H1 (cell line): ENCODE measurements at regions not wholly inside any gene's neighbourhood (a gene's known extent, or its start where the extent isn't known, plus 50 kb on each side); places are given as distances from the start of the nearest gene placed in this dataset.

Source experiments
- CTCF ChIA-PET: fragments of 300-600 bp; sonication (Branson Sonifier 250); formaldehyde crosslinking; loops from one replicate; lab custom pipeline; 2021; ENCODE audit not compliant: partially characterized antibody; lab: Charles Lee
- POLR2A ChIA-PET: fragments of 300-600 bp; sonication (Branson Sonifier 250); formaldehyde crosslinking; loops from one replicate; lab custom pipeline; 2021; ENCODE audit warnings: inconsistent platforms; ENCODE audit not compliant: partially characterized antibody; lab: Charles Lee
- DNase-seq, 2 experiments: peaks; one replicate each; pipeline versions ENCODE4 v3.0.0 to v3.0.0-alpha.2; 2010 to 2022; ENCODE audit warnings: low spot score in 2 of 2, low read depth in 1 of 2, mixed read lengths in 1 of 2
- FAIRE-seq: peaks from 2 replicates; lab custom pipeline; 2011; peaks lifted over from hg19 to GRCh38; lab: Jason Lieb, UNC
- H2AFZ ChIP-seq: 2 replicates; pipeline ENCODE4 v1.8.1; 2012; ENCODE audit warnings: low read length, inconsistent platforms
- H2AK5ac ChIP-seq: 2 replicates; pipeline ENCODE4 v1.6.1; 2013; ENCODE audit warnings: low read depth, low read length
- H2BK120ac ChIP-seq: replicated peaks from 2 replicates; pipeline ENCODE3; 2013; ENCODE audit warnings: low read depth, low read length, inconsistent platforms
- H2BK12ac ChIP-seq: 2 replicates; pipeline ENCODE4 v1.6.1; 2013; ENCODE audit warnings: low read depth, low read length
- H2BK15ac ChIP-seq: 2 replicates; pipeline ENCODE4 v1.6.1; 2013; ENCODE audit warnings: low read length
- H2BK20ac ChIP-seq: 2 replicates; pipeline ENCODE4 v1.6.1; 2013; ENCODE audit warnings: low read length
- H2BK5ac ChIP-seq: 2 replicates; pipeline ENCODE4 v1.6.1; 2013; ENCODE audit warnings: low read depth, low read length
- H3K14ac ChIP-seq: 2 replicates; pipeline ENCODE4 v1.6.1; 2013; ENCODE audit warnings: inconsistent platforms; ENCODE audit not compliant: insufficient read length
- H3K18ac ChIP-seq: 2 replicates; pipeline ENCODE4 v1.6.1; 2013; ENCODE audit warnings: low read length; ENCODE audit errors: extremely low read depth
- H3K23ac ChIP-seq: 2 replicates; pipeline ENCODE4 v1.6.1; 2013; ENCODE audit warnings: inconsistent platforms; ENCODE audit not compliant: insufficient read length
- H3K23me2 ChIP-seq: 2 replicates; pipeline ENCODE4 v1.6.1; 2013; ENCODE audit warnings: low read depth, low read length
- H3K27ac ChIP-seq: 2 replicates; pipeline ENCODE4 v1.6.1; 2011; ENCODE audit warnings: low read depth, low read length, inconsistent platforms
- H3K27me3 ChIP-seq, 4 experiments: replicated peaks in 1 of 4; 1 replicate in 1 of 4; 2 replicates in 3 of 4; pipeline versions ENCODE4 v1.6.1 to v1.8.1; 2011 to 2013; ENCODE audit warnings: low read length in 3 of 4, mild to moderate bottlenecking in 3 of 4, inconsistent platforms in 2 of 4, mixed read lengths in 2 of 4, moderate library complexity in 1 of 4; ENCODE audit not compliant: control insufficient read depth in 3 of 4, insufficient read depth in 3 of 4; ENCODE audit errors: extremely low read depth in 1 of 4
- H3K36me3 ChIP-seq, 4 experiments: 2 replicates each; pipeline versions ENCODE4 v1.6.1 to v1.8.1; 2011 to 2013; ENCODE audit warnings: mild to moderate bottlenecking in 4 of 4, low read length in 3 of 4, moderate library complexity in 2 of 4, control low read depth in 1 of 4, inconsistent platforms in 1 of 4; ENCODE audit not compliant: insufficient read depth in 4 of 4, control insufficient read depth in 2 of 4
- H3K4ac ChIP-seq: replicated peaks from 2 replicates; pipeline ENCODE3; 2013; ENCODE audit warnings: low read length, low read depth, mixed read lengths, inconsistent platforms; ENCODE audit not compliant: insufficient read length
- H3K4me1 ChIP-seq, 4 experiments: replicated peaks in 1 of 4; 1 replicate in 1 of 4; 2 replicates in 3 of 4; pipeline versions ENCODE4 v1.6.1 to v1.8.1; 2011 to 2013; ENCODE audit warnings: low read length in 3 of 4, inconsistent platforms in 2 of 4, mixed read lengths in 1 of 4; ENCODE audit not compliant: insufficient read depth in 4 of 4, control insufficient read depth in 3 of 4
- H3K4me2 ChIP-seq, 2 experiments: 2 replicates each; pipeline versions ENCODE4 v1.6.1 to v1.8.1; 2011 to 2013; ENCODE audit warnings: low read depth in 2 of 2, low read length in 2 of 2, control low read depth in 1 of 2, inconsistent platforms in 1 of 2, mild to moderate bottlenecking in 1 of 2; ENCODE audit not compliant: insufficient read depth in 1 of 2
- H3K4me3 ChIP-seq, 4 experiments: fragments of 200-600, 300-600 bp in 1 of 4; sonication (generic), shearing (Covaris generic), sonication (Bioruptor Twin) in 1 of 4; 2 replicates each; pipeline versions ENCODE4 v1.5.1 to v1.8.1; 2011 to 2016; ENCODE audit warnings: low read length in 4 of 4, low read depth in 3 of 4, control low read depth in 2 of 4, inconsistent platforms in 2 of 4, mild to moderate bottlenecking in 2 of 4, mixed read lengths in 1 of 4, moderate library complexity in 1 of 4; ENCODE audit not compliant: insufficient read depth in 2 of 4; ENCODE audit errors: extremely low read depth in 1 of 4
- H3K56ac ChIP-seq: replicated peaks from 2 replicates; pipeline ENCODE3; 2013; ENCODE audit warnings: low read depth, mild to moderate bottlenecking, mixed read lengths, low read length, inconsistent platforms; ENCODE audit not compliant: insufficient read length
- H3K79me1 ChIP-seq: 2 replicates; pipeline ENCODE4 v1.6.1; 2013; ENCODE audit warnings: low read depth, low read length, control low read depth
- H3K79me2 ChIP-seq, 2 experiments: 2 replicates each; pipeline versions ENCODE4 v1.6.1 to v1.8.1; 2012 to 2013; ENCODE audit warnings: low read length in 2 of 2, mild to moderate bottlenecking in 2 of 2, inconsistent platforms in 1 of 2; ENCODE audit not compliant: insufficient read depth in 2 of 2, control insufficient read depth in 1 of 2
- H3K9ac ChIP-seq, 4 experiments: replicated peaks in 1 of 4; 1 replicate in 1 of 4; 2 replicates in 3 of 4; pipeline versions ENCODE4 v1.6.1 to v1.8.1; 2011 to 2013; ENCODE audit warnings: low read depth in 3 of 4, low read length in 3 of 4, control low read depth in 2 of 4, mild to moderate bottlenecking in 2 of 4, moderate library complexity in 2 of 4, inconsistent platforms in 1 of 4; ENCODE audit errors: extremely low read depth in 1 of 4
- H3K9me3 ChIP-seq, 2 experiments: 2 replicates each; pipeline versions ENCODE4 v1.6.1 to v1.8.1; 2012 to 2013; ENCODE audit warnings: mild to moderate bottlenecking in 2 of 2, moderate library complexity in 2 of 2, control low read depth in 1 of 2, inconsistent platforms in 1 of 2, low read depth in 1 of 2, low read length in 1 of 2, mixed read lengths in 1 of 2; ENCODE audit not compliant: insufficient read depth in 2 of 2
- H4K20me1 ChIP-seq, 2 experiments: replicated peaks in 1 of 2; 2 replicates each; pipeline versions ENCODE3 to v1.8.1; 2011 to 2013; ENCODE audit warnings: inconsistent platforms in 2 of 2, low read length in 2 of 2, mild to moderate bottlenecking in 1 of 2; ENCODE audit not compliant: insufficient read depth in 2 of 2, control insufficient read depth in 1 of 2
- H4K5ac ChIP-seq: 2 replicates; pipeline ENCODE4 v1.6.1; 2013; ENCODE audit warnings: low read length, low read depth, mixed read lengths, inconsistent platforms; ENCODE audit not compliant: insufficient read length
- H4K8ac ChIP-seq: 2 replicates; pipeline ENCODE4 v1.8.0; 2013; ENCODE audit warnings: mild to moderate bottlenecking, moderate library complexity, low read length, inconsistent platforms; ENCODE audit not compliant: insufficient read depth; ENCODE audit errors: extremely low read depth
- H4K91ac ChIP-seq: replicated peaks from 2 replicates; pipeline ENCODE3; 2013; ENCODE audit warnings: low read length, mixed read lengths, inconsistent platforms; ENCODE audit not compliant: insufficient read length
- RXRA ChIP-seq: IDR thresholded peaks from 2 replicates; pipeline ENCODE4 v1.6.1; 2011; ENCODE audit warnings: low read depth, mild to moderate bottlenecking, low read length, moderate library complexity; ENCODE audit not compliant: insufficient read depth
- SP4 ChIP-seq: IDR thresholded peaks from 2 replicates; pipeline ENCODE4 v1.6.1; 2012; ENCODE audit warnings: low read length, inconsistent platforms

DNA sequence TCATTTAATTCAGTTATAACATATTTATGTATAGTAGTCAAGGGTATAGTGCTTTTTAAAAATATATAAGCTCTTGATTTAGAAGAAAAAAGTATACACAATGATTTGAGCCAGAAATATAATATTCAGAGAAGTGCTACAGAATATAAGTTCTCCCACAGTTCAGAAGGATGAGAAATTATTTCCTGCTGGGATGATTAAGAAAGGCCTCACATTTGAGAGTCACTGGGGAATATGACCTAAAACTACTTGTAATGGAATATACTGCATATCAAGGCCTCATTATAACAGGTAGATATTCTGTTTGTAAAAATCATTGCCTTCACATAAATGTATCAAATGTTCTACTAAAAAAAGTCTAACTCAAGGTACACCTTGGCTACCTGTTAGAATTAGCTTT is 203.5 kb downstream of the MBD2 start:
- H3K9ac ChIP-seq: no peak overlapping the region
- no peak for FAIRE-seq
- H2BK12ac ChIP-seq: no peak overlapping the region
- H3K56ac ChIP-seq: no peak overlapping the region
- no peaks in the 10 kb centered on the region for H3K27me3 ChIP-seq
- TF ChIP-seq RXRA (no peak), SP4 (no peak)
- TF ChIP-seq, all 59 proteins: peak for 0
- H3K9me3 ChIP-seq: no peaks in the 10 kb centered on the region
- H3K36me3 ChIP-seq: no peaks in the 10 kb centered on the region
- H3K4me3 ChIP-seq: no peak overlapping the region
- H3K23ac ChIP-seq: no peak overlapping the region
- H4K20me1 ChIP-seq: no peaks in the 10 kb centered on the region
- H2AK5ac ChIP-seq: no peak overlapping the region
- H2BK15ac ChIP-seq: no peak overlapping the region
- no peaks in the 10 kb centered on the region for H3K4me1 ChIP-seq
- DNase-seq: no peak
- no peak overlapping the region for H2BK120ac ChIP-seq
- H3K23me2 ChIP-seq: no peaks in the 10 kb centered on the region
- no peak overlapping the region for H3K18ac ChIP-seq
- no peaks in the 10 kb centered on the region for H3K79me2 ChIP-seq
- no peak overlapping the region for H3K27ac ChIP-seq
- no peak overlapping the region for H4K8ac ChIP-seq
- H2BK20ac ChIP-seq: no peak overlapping the region
- no peak overlapping the region for H3K4me2 ChIP-seq
- no peak overlapping the region for H4K5ac ChIP-seq
- no peak overlapping the region for H4K91ac ChIP-seq
- ChIA-PET CTCF (interaction anchor here (0.6 kb wide), 1 partner anchor 325 kb away, joined by 3 read pairs; no protein-coding TSS in a partner anchor), POLR2A (no interaction called here)
- H2BK5ac ChIP-seq: no peak overlapping the region
- no peaks in the 10 kb centered on the region for H3K79me1 ChIP-seq
- H3K14ac ChIP-seq: no peak overlapping the region
- H3K4ac ChIP-seq: no peak overlapping the region
- no peak overlapping the region for H2AFZ ChIP-seq
